Right cardiac atrium (tissue), 5 donors: ENCODE measurements at regions not wholly inside any gene's neighbourhood (a gene's known extent, or its start where the extent isn't known, plus 50 kb on each side); places are given as distances from the start of the nearest gene placed in this dataset.
A peak's percentile ranks its signal among the peaks of the same experiment; 100 is the strongest.

Experiments used
- ATAC-seq, 2 donors: fragments of 200-7000 bp; cut with Tn5 transposase; one replicate each; pipeline versions ENCODE4 v1.8.0 to v1.9.1; 2020; ENCODE audit warnings: moderate library complexity in 2 of 2, mild to moderate bottlenecking in 1 of 2
- DNase-seq, 3 donors: peaks; one replicate each; pipeline ENCODE4 v3.0.0-alpha.2; 2020
- H3K27ac ChIP-seq: one replicate; pipeline ENCODE4 v1.5.1; 2013; ENCODE audit warnings: mild to moderate bottlenecking, low read length, control low read depth, moderate library complexity
- H3K27me3 ChIP-seq: one replicate; pipeline ENCODE4 v1.6.1; 2013; ENCODE audit not compliant: control insufficient read depth, insufficient read depth
- H3K4me1 ChIP-seq: one replicate; pipeline ENCODE4 v1.6.1; 2013; ENCODE audit warnings: low read length; ENCODE audit not compliant: control insufficient read depth, insufficient read depth
- H3K4me3 ChIP-seq: one replicate; pipeline ENCODE4 v1.5.1; 2013; ENCODE audit warnings: low read length, control low read depth
- H3K9me3 ChIP-seq: one replicate; pipeline ENCODE4 v1.6.1; 2013; ENCODE audit warnings: low read length; ENCODE audit not compliant: control insufficient read depth
- whole genome bisulfite sequencing: extraction: QIAGEN DNeasy Blood & Tissue Kit; methylation state at CpG from one replicate; pipeline ENCODE4 v1.1.7; 2013; 5-methylcytosine and 5-hydroxymethylcytosine counted together
- intact Hi-C, 4 donors: fragments of 100-400 bp; cut with DNase I; formaldehyde crosslinking; loops; one replicate each; pipeline versions ENCODE4 v1.11.0 to v1.14.0; 2022 to 2023
- donor health status: healthy with polysubstance abuse.
- donor health status: DM: no; HTN: yes; CAD: no.
- donor health status: DM: no; HTN: no; CAD: no.
- donor health status: DM: no; HTN: yes; CAD: no; lungs with severe emphysema.
- donor health status: DM: yes; HTN: yes; CAD: no.

DNA sequence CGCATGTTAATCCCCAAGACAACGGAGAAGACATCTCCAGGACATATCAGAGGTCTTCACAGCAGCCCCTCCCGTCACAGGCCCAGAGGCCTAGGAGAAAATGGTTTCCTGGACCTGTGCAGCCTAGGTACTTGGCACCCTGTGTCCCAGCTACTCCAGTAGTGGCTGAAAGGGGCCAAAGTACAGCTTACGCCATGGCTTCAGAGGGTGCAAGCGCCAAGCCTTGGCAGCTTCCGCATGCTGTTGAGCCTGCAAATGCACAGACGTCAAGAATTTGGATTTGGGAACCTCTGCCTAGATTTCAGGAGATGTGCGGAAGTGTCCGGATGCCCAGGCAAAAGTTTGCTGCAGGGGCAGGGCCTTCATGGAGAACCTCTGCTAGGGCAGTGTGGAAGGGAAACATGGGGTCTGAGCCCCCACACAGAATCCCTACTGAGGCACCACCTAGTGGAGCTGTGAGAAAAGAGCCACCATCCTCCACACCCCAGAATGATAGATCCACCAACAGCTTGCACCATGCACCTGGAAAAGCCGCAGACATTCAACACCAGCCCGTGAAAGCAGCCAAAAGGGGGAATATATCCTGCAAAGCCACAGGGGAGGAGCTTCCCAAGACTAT is 159.3 kb upstream of the COX10 start:
- ATAC-seq = no peak
- intact Hi-C loops = no loop called here
- whole genome bisulfite sequencing = 92% methylated on average over 11 of the region's 11 CpGs

DNA sequence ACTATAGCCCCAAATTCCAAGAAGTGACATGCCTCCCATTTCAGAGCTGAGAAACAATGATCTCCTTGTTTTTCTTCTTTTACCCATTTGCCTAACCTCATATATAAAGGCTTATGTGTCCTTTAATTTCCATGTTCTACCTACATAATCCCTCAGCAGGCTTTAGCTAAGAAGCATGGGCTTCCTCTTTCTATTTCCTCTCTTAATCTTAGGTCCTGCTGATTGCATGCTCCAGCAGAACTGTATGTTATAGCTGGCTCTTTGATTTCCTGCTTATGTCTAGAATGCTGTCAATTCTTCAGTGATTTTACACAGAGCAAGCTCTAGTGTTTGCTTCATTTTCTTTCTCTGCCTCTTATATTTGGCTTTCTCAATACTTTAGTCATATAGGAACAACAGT is 151.7 kb upstream of the COX10 start:
- no peak for ATAC-seq
- no peak overlapping the region for H3K4me3 ChIP-seq
- H3K4me1 ChIP-seq = no peaks in the 10 kb centered on the region
- no peak overlapping the region for H3K27ac ChIP-seq
- intact Hi-C loops = no loop called here
- no peaks in the 10 kb centered on the region for H3K27me3 ChIP-seq
- no peak for DNase-seq
- H3K9me3 ChIP-seq = no peaks in the 10 kb centered on the region

More for the DNA sequence above, 159.3 kb upstream of the COX10 start:
- Histone ChIP-seq H3K4me3 (no peak overlapping the region), H3K27me3 (no peaks in the 10 kb centered on the region), H3K27ac (no peak overlapping the region), H3K4me1 (no peaks in the 10 kb centered on the region), H3K9me3 (no peaks in the 10 kb centered on the region)
- no peak for DNase-seq

DNA sequence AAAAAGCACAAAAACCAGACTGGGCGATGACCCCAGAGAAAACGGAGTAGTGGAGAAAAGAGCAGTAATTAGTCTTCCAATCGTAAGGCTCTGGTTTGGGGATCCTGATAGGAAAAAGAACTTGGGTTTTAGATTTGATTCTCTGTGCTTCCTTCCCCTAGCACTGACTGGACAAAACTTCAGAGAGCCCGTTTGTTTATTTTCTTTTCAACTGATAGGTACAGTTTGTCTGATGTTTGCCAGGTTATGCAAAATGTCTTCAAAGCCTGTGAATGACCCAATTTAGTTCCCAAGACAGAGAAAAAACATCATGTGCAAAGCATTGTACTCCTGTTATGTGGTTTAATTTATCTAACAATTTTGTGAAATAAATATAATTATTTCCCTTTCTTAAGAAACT is 151.1 kb upstream of the COX10 start:
- WGBS = 62% methylated on average over 4 of the region's 4 CpGs
- ATAC-seq = no peak
- Histone ChIP-seq H3K9me3 (no peaks in the 10 kb centered on the region), H3K4me1 (no peaks in the 10 kb centered on the region), H3K4me3 (no peak overlapping the region), H3K27me3 (no peaks in the 10 kb centered on the region), H3K27ac (no peak overlapping the region)
- DNase-seq = no peak
- intact Hi-C loops = no loop called here

DNA sequence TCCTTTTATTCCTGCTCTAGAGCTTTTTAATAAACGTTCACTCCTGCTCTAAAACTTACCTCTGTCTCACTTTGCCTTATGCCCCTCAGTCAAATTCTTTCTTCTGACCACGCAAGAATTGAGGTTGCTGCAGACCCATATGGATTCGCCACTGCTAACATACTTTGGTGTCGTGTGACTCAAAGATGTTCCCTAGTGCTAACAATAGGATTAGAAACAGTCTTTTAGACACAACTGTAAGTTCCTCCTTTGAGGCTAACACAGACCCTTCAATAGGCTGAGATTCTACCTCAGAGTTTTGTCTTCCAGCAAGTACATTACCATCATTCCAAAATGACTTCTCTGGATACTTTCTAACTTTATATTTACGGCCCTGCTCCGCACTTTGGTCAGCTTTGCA is 149.5 kb upstream of the COX10 start:
- Histone ChIP-seq H3K9me3 (no peaks in the 10 kb centered on the region), H3K27me3 (no peaks in the 10 kb centered on the region), H3K4me1 (no peaks in the 10 kb centered on the region), H3K4me3 (no peak overlapping the region), H3K27ac (no peak overlapping the region)
- intact Hi-C loops = no loop called here
- ATAC-seq (no peak), DNase-seq (no peak)
- 79% methylated on average over 6 of the region's 6 CpGs for WGBS

DNA sequence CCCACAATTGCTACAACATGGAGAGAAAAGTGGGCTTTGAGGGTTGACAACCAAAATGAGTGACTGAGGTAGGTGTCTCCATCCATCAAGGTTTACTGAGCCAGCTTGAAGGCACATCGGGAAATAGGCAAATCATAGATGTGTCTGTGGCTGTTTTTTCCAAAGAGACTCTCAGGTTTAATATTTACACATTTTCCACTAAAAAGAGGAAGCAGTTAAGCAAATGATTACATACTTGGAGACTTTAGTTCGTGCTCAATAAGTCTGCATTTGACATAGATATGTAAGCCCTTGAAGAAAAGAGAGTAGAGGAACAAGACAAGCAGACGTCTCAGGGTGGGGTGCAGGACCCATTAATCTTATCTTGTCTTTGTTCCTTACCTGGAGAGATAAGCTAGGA is 148.9 kb upstream of the COX10 start:
- no peak for ATAC-seq
- 55% methylated on average over 3 of the region's 3 CpGs for WGBS
- no peak for DNase-seq
- Histone ChIP-seq H3K27me3 (no peaks in the 10 kb centered on the region), H3K4me1 (no peaks in the 10 kb centered on the region), H3K27ac (no peak overlapping the region), H3K9me3 (no peaks in the 10 kb centered on the region), H3K4me3 (no peak overlapping the region)
- intact Hi-C loops = no loop called here

DNA sequence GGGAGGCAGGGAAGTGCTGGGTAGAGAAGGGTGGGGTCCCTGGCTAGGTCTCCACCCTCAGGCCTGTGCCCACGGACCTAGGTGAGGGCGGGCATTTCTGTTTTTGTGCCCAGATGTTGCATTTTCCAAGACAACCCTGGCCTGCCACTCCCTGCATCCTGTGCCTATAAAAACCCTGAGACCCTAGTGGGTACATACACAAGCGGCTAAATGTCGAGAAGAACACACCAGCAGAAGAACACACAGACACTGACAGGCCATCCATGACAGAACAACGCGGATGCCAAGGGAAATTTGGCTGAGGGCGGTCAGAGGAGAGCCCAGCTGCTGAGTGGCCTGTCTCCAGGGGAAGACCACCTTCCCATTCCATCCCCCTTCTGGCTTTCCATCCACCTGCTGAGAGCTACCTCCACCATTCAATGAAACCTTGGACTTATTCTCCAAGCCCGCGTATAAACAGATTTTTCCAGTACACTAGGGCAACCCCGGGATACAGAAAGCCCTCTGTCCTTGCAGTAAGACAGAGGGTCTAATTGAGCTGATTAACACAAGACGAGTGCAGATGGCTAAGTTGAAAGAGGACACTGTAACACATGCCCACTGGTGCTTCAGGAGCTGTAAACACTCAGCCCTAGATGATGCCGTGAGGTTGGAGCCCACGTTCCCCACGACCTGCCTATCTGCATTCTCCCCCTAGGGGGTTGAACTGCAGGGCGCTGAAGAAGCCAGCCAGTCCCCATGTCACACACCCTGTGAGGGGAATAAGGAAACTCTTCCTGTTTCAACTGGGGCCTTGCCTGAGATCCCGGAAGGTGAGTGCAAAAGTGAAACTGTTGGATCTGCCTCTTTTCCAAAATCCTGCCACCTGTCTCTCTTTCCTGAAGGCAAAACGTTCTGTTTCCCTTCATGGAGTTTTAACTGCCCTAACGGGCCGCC is 147.2 kb upstream of the COX10 start:
- 75% methylated on average over 19 of the region's 19 CpGs for WGBS
- H3K27ac ChIP-seq = no peak overlapping the region
- H3K4me3 ChIP-seq = no peak overlapping the region
- no peaks in the 10 kb centered on the region for H3K4me1 ChIP-seq
- DNase-seq (no peak), ATAC-seq (no peak)
- intact Hi-C loops = no loop called here
- no peaks in the 10 kb centered on the region for H3K9me3 ChIP-seq
- no peaks in the 10 kb centered on the region for H3K27me3 ChIP-seq

DNA sequence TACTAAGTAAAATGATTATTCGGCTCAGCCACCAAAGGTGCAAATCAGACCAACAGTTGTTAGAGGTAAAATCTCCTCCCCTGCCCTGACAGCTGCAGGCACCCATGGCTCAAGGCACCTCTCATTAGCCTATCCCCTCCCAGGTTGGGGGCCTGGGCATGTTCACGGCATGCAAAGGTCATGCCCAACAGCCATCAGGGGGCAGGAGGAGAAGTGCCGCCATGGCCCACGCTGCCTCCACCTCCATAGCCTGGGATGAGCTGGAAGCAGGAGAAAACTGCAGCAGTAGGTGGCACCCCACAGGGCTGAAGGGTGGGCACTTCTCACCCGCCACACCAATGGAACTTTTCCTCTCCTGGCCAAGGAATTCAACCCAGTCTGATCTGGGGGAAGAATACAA is 146.4 kb upstream of the COX10 start:
- no peak for DNase-seq
- H3K9me3 ChIP-seq = no peaks in the 10 kb centered on the region
- ATAC-seq = no peak
- WGBS = 89% methylated on average over 5 of the region's 5 CpGs
- intact Hi-C loops = no loop called here
- H3K27me3 ChIP-seq = no peaks in the 10 kb centered on the region
- no peaks in the 10 kb centered on the region for H3K4me1 ChIP-seq
- no peak overlapping the region for H3K27ac ChIP-seq
- no peak overlapping the region for H3K4me3 ChIP-seq

DNA sequence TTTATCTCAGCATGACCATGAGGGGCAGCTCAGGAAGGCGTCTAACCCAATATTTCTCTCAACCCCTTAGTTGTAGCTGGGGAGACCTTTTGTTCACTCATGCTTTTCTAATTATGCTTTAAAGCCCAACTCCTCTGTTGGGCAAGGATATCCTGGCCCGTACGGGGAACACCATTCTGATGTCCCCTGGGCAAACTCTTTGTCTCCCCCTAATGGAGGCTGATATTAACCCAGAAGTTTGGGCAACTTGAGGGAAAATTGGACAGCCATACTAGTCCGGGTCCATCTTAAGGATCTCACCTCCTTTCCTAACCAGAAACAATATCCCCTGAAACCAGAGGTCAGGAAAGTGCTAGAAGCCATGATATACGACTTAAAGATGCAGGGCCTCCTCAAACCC is 143.7 kb upstream of the COX10 start:
- WGBS = 91% methylated on average over 5 of the region's 5 CpGs
- Histone ChIP-seq H3K27me3 (no peaks in the 10 kb centered on the region), H3K4me3 (no peak overlapping the region), H3K4me1 (no peaks in the 10 kb centered on the region), H3K9me3 (no peaks in the 10 kb centered on the region), H3K27ac (no peak overlapping the region)
- intact Hi-C loops = no loop called here
- DNase-seq = no peak
- ATAC-seq = no peak

DNA sequence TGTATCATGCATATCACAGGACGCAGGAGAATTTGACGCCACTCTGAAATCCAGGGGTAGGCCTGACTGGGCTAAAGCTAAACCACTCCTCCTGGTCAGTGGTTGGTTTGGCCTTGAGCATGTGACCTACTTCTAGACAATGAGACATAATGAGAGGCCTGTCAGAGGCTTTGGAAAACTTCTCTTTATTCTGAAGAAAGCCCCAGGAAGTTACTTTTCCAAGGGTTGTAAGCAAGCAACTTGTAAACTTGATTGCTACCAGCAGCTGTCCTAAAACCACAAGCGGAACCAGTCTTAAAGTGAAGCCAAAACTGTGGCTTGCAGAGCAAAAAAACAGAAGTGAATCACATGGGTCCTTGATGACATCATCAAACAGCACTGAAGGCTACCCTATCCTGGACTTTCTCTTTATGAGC is 138.2 kb upstream of the COX10 start:
- DNase-seq (no peak), ATAC-seq (peak; percentile 72 to 78)
- H3K4me1 ChIP-seq = no peaks in the 10 kb centered on the region
- intact Hi-C loops = no loop called here
- H3K9me3 ChIP-seq = no peaks in the 10 kb centered on the region
- H3K4me3 ChIP-seq = no peak overlapping the region
- no peaks in the 10 kb centered on the region for H3K27me3 ChIP-seq
- 89% methylated on average over 3 of the region's 3 CpGs for WGBS
- no peak overlapping the region for H3K27ac ChIP-seq

DNA sequence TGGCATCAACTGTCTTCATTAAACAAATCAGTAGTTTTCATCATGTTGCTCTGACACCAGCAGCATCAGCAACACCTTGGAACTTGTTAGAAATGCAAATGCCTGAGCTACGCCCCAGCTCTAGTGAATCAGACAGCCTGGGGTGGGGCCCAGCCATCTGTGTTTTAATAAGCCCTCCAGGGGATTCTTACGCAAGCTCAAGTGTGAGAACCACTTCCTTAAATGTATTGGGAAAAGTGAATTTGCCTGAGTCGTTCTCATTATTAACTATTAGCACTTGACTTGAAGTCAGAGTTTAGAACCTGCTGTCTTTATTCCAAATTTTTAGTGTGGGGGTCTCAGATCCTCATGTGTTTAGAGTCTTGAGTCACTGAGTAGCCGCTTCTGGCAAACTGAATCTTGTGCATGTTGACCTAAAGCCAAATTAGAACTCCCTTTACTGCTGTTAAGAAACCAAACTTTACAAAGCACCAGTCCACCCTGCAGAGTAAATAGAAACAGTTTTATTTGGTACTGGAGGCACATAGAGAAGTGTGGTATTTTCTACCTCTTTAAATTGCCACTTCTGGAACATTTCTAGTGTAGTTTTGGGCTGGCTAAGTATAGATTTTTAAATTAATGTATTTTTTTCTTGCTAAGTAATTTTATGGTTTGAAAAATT is 137.4 kb upstream of the COX10 start:
- Histone ChIP-seq H3K27ac (no peak overlapping the region), H3K27me3 (no peaks in the 10 kb centered on the region), H3K9me3 (no peaks in the 10 kb centered on the region), H3K4me1 (no peaks in the 10 kb centered on the region), H3K4me3 (no peak overlapping the region)
- intact Hi-C loops = no loop called here
- peak; percentile 69 to 80 (median 78) for DNase-seq
- 27% methylated on average over 4 of the region's 4 CpGs for WGBS
- ATAC-seq = peak; percentile 82 to 89
